WTC11 (cell line): ENCODE measurements at regions not wholly inside any gene's neighbourhood (a gene's known extent, or its start where the extent isn't known, plus 50 kb on each side); places are given as distances from the start of the nearest gene placed in this dataset.

Experiments used
- ZBTB21 ChIP-seq: sonication (generic); formaldehyde crosslinking; IDR thresholded peaks from 2 replicates; pipeline ENCODE4 v1.8.1; 2023; ENCODE audit warnings: mild to moderate bottlenecking, missing genetic modification reagents, borderline replicate concordance
- TF ChIP-seq, protein P1 (sequence below): fragments of 200-600 bp; IDR thresholded peaks from 2 replicates; pipeline ENCODE4 v1.8.0; 2022; ENCODE audit warnings: antibody characterized with exemption

DNA sequence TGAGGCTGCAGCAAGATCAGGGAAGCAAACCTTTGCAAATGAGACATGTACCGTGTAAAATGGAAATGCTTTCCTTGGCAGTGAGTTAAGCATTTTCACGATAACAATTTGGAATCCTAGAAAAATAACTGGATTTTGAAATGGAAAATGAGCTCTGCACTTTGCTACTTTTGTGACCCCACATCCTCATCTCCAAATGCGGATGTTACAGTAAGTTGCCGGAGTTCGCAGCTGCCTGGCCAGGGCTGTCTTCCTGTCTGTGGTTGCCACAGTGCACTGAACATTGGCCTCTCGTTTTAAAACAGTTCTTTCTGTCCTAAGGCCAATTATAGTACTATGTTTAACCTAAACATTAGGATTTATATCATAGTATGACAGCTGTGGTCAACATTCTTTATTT lies 136.2 kb upstream of the FZD8 start:
- no peak for TF ChIP-seq ZBTB21 (CRISPR knock-in tag)
- TF ChIP-seq, protein P1, sequence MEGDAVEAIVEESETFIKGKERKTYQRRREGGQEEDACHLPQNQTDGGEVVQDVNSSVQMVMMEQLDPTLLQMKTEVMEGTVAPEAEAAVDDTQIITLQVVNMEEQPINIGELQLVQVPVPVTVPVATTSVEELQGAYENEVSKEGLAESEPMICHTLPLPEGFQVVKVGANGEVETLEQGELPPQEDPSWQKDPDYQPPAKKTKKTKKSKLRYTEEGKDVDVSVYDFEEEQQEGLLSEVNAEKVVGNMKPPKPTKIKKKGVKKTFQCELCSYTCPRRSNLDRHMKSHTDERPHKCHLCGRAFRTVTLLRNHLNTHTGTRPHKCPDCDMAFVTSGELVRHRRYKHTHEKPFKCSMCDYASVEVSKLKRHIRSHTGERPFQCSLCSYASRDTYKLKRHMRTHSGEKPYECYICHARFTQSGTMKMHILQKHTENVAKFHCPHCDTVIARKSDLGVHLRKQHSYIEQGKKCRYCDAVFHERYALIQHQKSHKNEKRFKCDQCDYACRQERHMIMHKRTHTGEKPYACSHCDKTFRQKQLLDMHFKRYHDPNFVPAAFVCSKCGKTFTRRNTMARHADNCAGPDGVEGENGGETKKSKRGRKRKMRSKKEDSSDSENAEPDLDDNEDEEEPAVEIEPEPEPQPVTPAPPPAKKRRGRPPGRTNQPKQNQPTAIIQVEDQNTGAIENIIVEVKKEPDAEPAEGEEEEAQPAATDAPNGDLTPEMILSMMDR, result no peak
